ENCODE measurements at regions not wholly inside any gene's neighbourhood (a gene's known extent, or its start where the extent isn't known, plus 50 kb on each side); places are given as distances from the start of the nearest gene placed in this dataset.
"Not testable (repeated sequence)": the region's sequence is repeated elsewhere in the genome, so short reads cannot be mapped to it uniquely, and the experiment has no call there.

- intact Hi-C loops (cut with DNase I; ENCODE audit: low total_unique reads); H3K9me3 ChIP-seq; H3K27ac ChIP-seq; H3K27me3 ChIP-seq; H3K4me3 ChIP-seq; DNase-seq; H3K36me3 ChIP-seq; H3K4me1 ChIP-seq: not testable (repeated sequence)
These were observed 67.5 kb upstream of the TUBA3E start for GRCh38 chr2:130265570-130266247.

GRCh38 chr2:130264901-130265320 lies 66.7 kb upstream of the TUBA3E start:
- intact Hi-C loops (cut with DNase I; ENCODE audit: low total_unique reads); H3K4me1 ChIP-seq; H3K36me3 ChIP-seq; DNase-seq; H3K27me3 ChIP-seq; H3K9me3 ChIP-seq; H3K27ac ChIP-seq; H3K4me3 ChIP-seq: not testable (repeated sequence)

- no peak for DNase-seq
- no peak overlapping the region for H3K4me3 ChIP-seq
- peaks cover 0 to 8% of the 10 kb centered on the region in 2 donors for H3K27me3 ChIP-seq
- no peak overlapping the region for H3K27ac ChIP-seq
- TF ChIP-seq CTCF (IDR thresholded peaks at IDR 0.05) = no peak
- H3K9me3 ChIP-seq = no peaks in the 10 kb centered on the region
- H3K36me3 ChIP-seq = no peaks in the 10 kb centered on the region
- intact Hi-C loops (cut with DNase I; ENCODE audit: low total_unique reads) = no loop called here
- H3K4me1 ChIP-seq = no peaks in the 10 kb centered on the region
These were observed 66.3 kb upstream of the TUBA3E start for GRCh38 chr2:130264501-130264900.

GRCh38 chr2:130264046-130264445 lies 65.8 kb upstream of the TUBA3E start:
- intact Hi-C loops (cut with DNase I; ENCODE audit: low total_unique reads) = no loop called here
- Histone ChIP-seq H3K27me3 (peaks cover 0 to 11% of the 10 kb centered on the region in 2 donors), H3K4me1 (no peaks in the 10 kb centered on the region), H3K36me3 (no peaks in the 10 kb centered on the region), H3K4me3 (no peak overlapping the region), H3K27ac (no peak overlapping the region), H3K9me3 (no peaks in the 10 kb centered on the region)
- no peak for TF ChIP-seq CTCF (IDR thresholded peaks at IDR 0.05)
- DNase-seq = no peak

- TF ChIP-seq CTCF (IDR thresholded peaks at IDR 0.05) = no peak
- Histone ChIP-seq H3K36me3 (no peaks in the 10 kb centered on the region), H3K4me3 (no peak overlapping the region), H3K4me1 (no peaks in the 10 kb centered on the region), H3K27me3 (peaks cover 0 to 11% of the 10 kb centered on the region in 2 donors), H3K27ac (no peak overlapping the region), H3K9me3 (no peaks in the 10 kb centered on the region)
- DNase-seq = no peak
- intact Hi-C loops (cut with DNase I; ENCODE audit: low total_unique reads) = no loop called here
These were observed 65.4 kb upstream of the TUBA3E start for GRCh38 chr2:130263606-130264005.

GRCh38 chr2:130261970-130262760 lies 63.9 kb upstream of the TUBA3E start:
- DNase-seq = no peak
- no peaks in the 10 kb centered on the region for H3K4me1 ChIP-seq
- intact Hi-C loops (cut with DNase I; ENCODE audit: low total_unique reads) = no loop called here
- H3K36me3 ChIP-seq = no peaks in the 10 kb centered on the region
- no peak overlapping the region for H3K4me3 ChIP-seq
- H3K27ac ChIP-seq = no peak overlapping the region
- no peak for TF ChIP-seq CTCF (IDR thresholded peaks at IDR 0.05)
- H3K9me3 ChIP-seq = no peaks in the 10 kb centered on the region
- peaks cover 0 to 11% of the 10 kb centered on the region in 2 donors for H3K27me3 ChIP-seq
